SK-N-SH treated with all-trans-retinoic acid at 6 μM for 48 hours (cell line): ENCODE measurements at regions not wholly inside any gene's neighbourhood (a gene's known extent, or its start where the extent isn't known, plus 50 kb on each side); places are given as distances from the start of the nearest gene placed in this dataset.

ENCODE experiments used
- ATAC-seq: fragments of 200-7000 bp; cut with Tn5 transposase; 3 replicates; pipeline ENCODE4 v1.9.1; 2020; ENCODE audit warnings: mild to moderate bottlenecking, moderate library complexity
- ARNTL ChIP-seq: fragments of 450-650 bp; formaldehyde crosslinking; IDR thresholded peaks from 2 replicates; pipeline ENCODE4 v1.5.0; 2020; ENCODE audit warnings: low read depth, mild to moderate bottlenecking, moderate library complexity, borderline replicate concordance
- BACH2 ChIP-seq: fragments of 250-450 bp; sonication (Bioruptor Pico); IDR thresholded peaks from 2 replicates; pipeline ENCODE4 v1.9.0; 2021; ENCODE audit warnings: mild to moderate bottlenecking, borderline replicate concordance
- CREB5 ChIP-seq: fragments of 250-450 bp; sonication (Bioruptor Pico); IDR thresholded peaks from 2 replicates; pipeline ENCODE4 v1.5.1; 2020; ENCODE audit warnings: low read depth, mild to moderate bottlenecking, moderate library complexity
- CSDC2 ChIP-seq: fragments of 250-450 bp; sonication (Bioruptor Pico); IDR thresholded peaks from 2 replicates; pipeline ENCODE4 v1.5.0; 2020; ENCODE audit warnings: mild to moderate bottlenecking, moderate library complexity
- CSRNP3 ChIP-seq: fragments of 250-450 bp; sonication (Bioruptor Pico); IDR thresholded peaks from 2 replicates; pipeline ENCODE4 v1.5.1; 2021; ENCODE audit warnings: mild to moderate bottlenecking, moderate library complexity
- ESRRG ChIP-seq: fragments of 250-450 bp; sonication (Bioruptor Pico); IDR thresholded peaks from 2 replicates; pipeline ENCODE4 v1.6.1; 2021; ENCODE audit warnings: mild to moderate bottlenecking
- GLIS3 ChIP-seq: fragments of 250-450 bp; sonication (Bioruptor Pico); IDR thresholded peaks from 2 replicates; pipeline ENCODE4 v1.5.0; 2020; ENCODE audit warnings: mild to moderate bottlenecking, moderate library complexity
- ISL1 ChIP-seq: fragments of 250-450 bp; sonication (Bioruptor Pico); IDR thresholded peaks from 2 replicates; pipeline ENCODE4 v2.1.2; 2022; ENCODE audit warnings: mild to moderate bottlenecking, moderate library complexity
- OSR1 ChIP-seq: fragments of 250-450 bp; sonication (Bioruptor Pico); IDR thresholded peaks from 2 replicates; pipeline ENCODE4 v1.8.0; 2022; ENCODE audit warnings: moderate library complexity, mild to moderate bottlenecking, inconsistent platforms
- PATZ1 ChIP-seq: fragments of 250-450 bp; sonication (Bioruptor Pico); IDR thresholded peaks from 2 replicates; pipeline ENCODE4 v1.8.0; 2020; ENCODE audit warnings: mild to moderate bottlenecking, moderate library complexity, borderline replicate concordance
- POU6F1 ChIP-seq: fragments of 250-450 bp; sonication (Bioruptor Pico); IDR thresholded peaks from 2 replicates; pipeline ENCODE4 v1.8.0; 2021; ENCODE audit warnings: low read depth, mild to moderate bottlenecking, moderate library complexity, borderline replicate concordance
- PPARA ChIP-seq: fragments of 250-450 bp; sonication (Bioruptor Pico); IDR thresholded peaks from 2 replicates; pipeline ENCODE4 v1.5.0; 2020; ENCODE audit warnings: mild to moderate bottlenecking, borderline replicate concordance
- RARB ChIP-seq: fragments of 250-450 bp; sonication (Bioruptor Pico); IDR thresholded peaks from 2 replicates; pipeline ENCODE4 v1.8.0; 2021; ENCODE audit warnings: mild to moderate bottlenecking, moderate library complexity
- SNAI2 ChIP-seq: fragments of 250-450 bp; sonication (Bioruptor Pico); IDR thresholded peaks from 2 replicates; pipeline ENCODE4 v1.5.0; 2020; ENCODE audit warnings: mild to moderate bottlenecking, moderate library complexity
- TCF4 ChIP-seq: fragments of 250-450 bp; sonication (Bioruptor Pico); IDR thresholded peaks from 2 replicates; pipeline ENCODE4 v1.8.0; 2021; ENCODE audit warnings: mild to moderate bottlenecking, moderate library complexity, borderline replicate concordance
- TOX ChIP-seq: fragments of 250-450 bp; sonication (Bioruptor Pico); IDR thresholded peaks from 2 replicates; pipeline ENCODE4 v1.8.0; 2021; ENCODE audit warnings: mild to moderate bottlenecking, moderate library complexity, borderline replicate concordance
- ZC3H10 ChIP-seq: fragments of 250-450 bp; sonication (Bioruptor Pico); IDR thresholded peaks from 2 replicates; pipeline ENCODE4 v1.5.1; 2021; ENCODE audit warnings: mild to moderate bottlenecking, moderate library complexity
- ZFP3 ChIP-seq: fragments of 250-450 bp; sonication (Bioruptor Pico); IDR thresholded peaks from 2 replicates; pipeline ENCODE4 v1.5.0; 2020; ENCODE audit warnings: mild to moderate bottlenecking, moderate library complexity
- ZFP30 ChIP-seq: fragments of 450-650 bp; formaldehyde crosslinking; IDR thresholded peaks from 2 replicates; pipeline ENCODE4 v1.5.0; 2022; ENCODE audit warnings: mild to moderate bottlenecking, moderate library complexity
- ZNF565 ChIP-seq: fragments of 450-650 bp; formaldehyde crosslinking; conservative IDR thresholded peaks from 2 replicates; pipeline ENCODE4 v1.5.0; 2020; ENCODE audit warnings: low read depth, mild to moderate bottlenecking, moderate library complexity
- ZNF70 ChIP-seq: fragments of 450-650 bp; formaldehyde crosslinking; IDR thresholded peaks from 2 replicates; pipeline ENCODE4 v1.5.0; 2020; ENCODE audit warnings: mild to moderate bottlenecking, moderate library complexity
- ZNF8 ChIP-seq: fragments of 450-650 bp; formaldehyde crosslinking; IDR thresholded peaks from 2 replicates; pipeline ENCODE4 v1.5.0; 2020; ENCODE audit warnings: mild to moderate bottlenecking, moderate library complexity
- TF ChIP-seq, protein P1 (sequence below): fragments of 250-450 bp; sonication (Bioruptor Pico); IDR thresholded peaks from 2 replicates; pipeline ENCODE4 v1.5.0; 2020; ENCODE audit warnings: mild to moderate bottlenecking, moderate library complexity

- no peak for ATAC-seq
Measured at GRCh38 chr12:93113317-93114006, 184.4 kb upstream of the EEA1 start.

DNA sequence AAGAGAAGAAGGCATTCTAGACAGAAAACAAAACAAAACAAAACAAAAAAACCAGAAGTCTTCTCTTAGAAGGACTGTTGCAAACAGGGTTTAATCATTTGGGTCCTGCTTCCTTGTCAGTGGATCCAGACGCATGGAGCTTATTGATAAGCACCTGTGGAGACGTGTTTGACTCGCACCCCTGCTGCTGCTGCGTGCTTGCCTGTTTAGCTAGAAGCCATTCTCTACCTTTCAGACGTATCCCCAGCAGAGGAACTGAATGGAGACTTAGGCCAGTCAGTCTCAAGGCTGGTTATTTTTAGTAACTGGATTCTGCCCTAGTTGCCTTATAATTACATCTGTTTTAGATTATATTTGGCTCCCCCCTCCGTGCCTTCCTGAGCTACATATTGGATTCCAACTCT, 186.1 kb upstream of the EEA1 start:
- TF ChIP-seq TCF4 (CRISPR knock-in tag) (0 out of 2 replicates have a peak, but pooled peaks have one; percentile 11), SNAI2 (peak; percentile 9; the same call in 1 of the 2 replicates), GLIS3 (CRISPR knock-in tag) (no peak), CSRNP3 (CRISPR knock-in tag) (no peak)
- TF ChIP-seq, all 23 proteins: peak for 2
- ATAC-seq: peak; percentile 91

More at GRCh38 chr12:93113317-93114006, 184.4 kb upstream of the EEA1 start:
- no peak for TF ChIP-seq ISL1
- TF ChIP-seq PPARA (CRISPR knock-in tag): no peak
- TF ChIP-seq ESRRG (CRISPR knock-in tag): no peak
- TF ChIP-seq BACH2 (CRISPR knock-in tag): no peak
- TF ChIP-seq ZNF70 (CRISPR knock-in tag): no peak
- TF ChIP-seq, protein P1, sequence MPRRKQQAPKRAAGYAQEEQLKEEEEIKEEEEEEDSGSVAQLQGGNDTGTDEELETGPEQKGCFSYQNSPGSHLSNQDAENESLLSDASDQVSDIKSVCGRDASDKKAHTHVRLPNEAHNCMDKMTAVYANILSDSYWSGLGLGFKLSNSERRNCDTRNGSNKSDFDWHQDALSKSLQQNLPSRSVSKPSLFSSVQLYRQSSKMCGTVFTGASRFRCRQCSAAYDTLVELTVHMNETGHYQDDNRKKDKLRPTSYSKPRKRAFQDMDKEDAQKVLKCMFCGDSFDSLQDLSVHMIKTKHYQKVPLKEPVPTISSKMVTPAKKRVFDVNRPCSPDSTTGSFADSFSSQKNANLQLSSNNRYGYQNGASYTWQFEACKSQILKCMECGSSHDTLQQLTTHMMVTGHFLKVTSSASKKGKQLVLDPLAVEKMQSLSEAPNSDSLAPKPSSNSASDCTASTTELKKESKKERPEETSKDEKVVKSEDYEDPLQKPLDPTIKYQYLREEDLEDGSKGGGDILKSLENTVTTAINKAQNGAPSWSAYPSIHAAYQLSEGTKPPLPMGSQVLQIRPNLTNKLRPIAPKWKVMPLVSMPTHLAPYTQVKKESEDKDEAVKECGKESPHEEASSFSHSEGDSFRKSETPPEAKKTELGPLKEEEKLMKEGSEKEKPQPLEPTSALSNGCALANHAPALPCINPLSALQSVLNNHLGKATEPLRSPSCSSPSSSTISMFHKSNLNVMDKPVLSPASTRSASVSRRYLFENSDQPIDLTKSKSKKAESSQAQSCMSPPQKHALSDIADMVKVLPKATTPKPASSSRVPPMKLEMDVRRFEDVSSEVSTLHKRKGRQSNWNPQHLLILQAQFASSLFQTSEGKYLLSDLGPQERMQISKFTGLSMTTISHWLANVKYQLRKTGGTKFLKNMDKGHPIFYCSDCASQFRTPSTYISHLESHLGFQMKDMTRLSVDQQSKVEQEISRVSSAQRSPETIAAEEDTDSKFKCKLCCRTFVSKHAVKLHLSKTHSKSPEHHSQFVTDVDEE: no peak
- no peak for TF ChIP-seq OSR1 (CRISPR knock-in tag)
- no peak for TF ChIP-seq TOX (CRISPR knock-in tag)
- TF ChIP-seq ZNF8 (CRISPR knock-in tag): no peak
- no peak for TF ChIP-seq ARNTL (CRISPR knock-in tag)
- no peak for TF ChIP-seq ZFP3 (CRISPR knock-in tag)
- no peak for TF ChIP-seq ZNF565 (CRISPR knock-in tag)
- TF ChIP-seq CSRNP3 (CRISPR knock-in tag): no peak

GRCh38 chr12:93115646-93116045, 186.6 kb upstream of the EEA1 start:
- TF ChIP-seq ZNF565 (CRISPR knock-in tag) (no peak), ZNF8 (CRISPR knock-in tag) (no peak), TOX (CRISPR knock-in tag) (no peak), GLIS3 (CRISPR knock-in tag) (no peak), OSR1 (CRISPR knock-in tag) (no peak), PATZ1 (no peak), ZC3H10 (CRISPR knock-in tag) (no peak), CSDC2 (CRISPR knock-in tag) (no peak), ZFP3 (CRISPR knock-in tag) (no peak), ISL1 (no peak), RARB (CRISPR knock-in tag) (no peak), BACH2 (CRISPR knock-in tag) (no peak), CREB5 (no peak), SNAI2 (no peak), ZFP30 (CRISPR knock-in tag) (no peak), TCF4 (CRISPR knock-in tag) (no peak), PPARA (CRISPR knock-in tag) (no peak), POU6F1 (no peak), ZNF70 (CRISPR knock-in tag) (no peak)
- TF ChIP-seq, protein P1: no peak
- peak; percentile 66 for ATAC-seq
